Skeletal muscle tissue (tissue), 3 donors: ENCODE measurements at regions not wholly inside any gene's neighbourhood (a gene's known extent, or its start where the extent isn't known, plus 50 kb on each side); places are given as distances from the start of the nearest gene placed in this dataset.

Experiments used
- H3K27ac ChIP-seq: one replicate; pipeline ENCODE4 v1.7.0; 2013; ENCODE audit warnings: mild to moderate bottlenecking, low read depth, low read length, inconsistent platforms
- H3K27me3 ChIP-seq, 3 donors: one replicate each; pipeline ENCODE4 v1.7.0; 2013; ENCODE audit warnings: low read length in 3 of 3; ENCODE audit not compliant: control insufficient read depth in 3 of 3, insufficient read depth in 3 of 3
- H3K36me3 ChIP-seq, 3 donors: one replicate each; pipeline ENCODE4 v1.7.0; 2013; ENCODE audit warnings: low read length in 3 of 3; ENCODE audit not compliant: control insufficient read depth in 3 of 3, insufficient read depth in 3 of 3
- H3K4me1 ChIP-seq, 3 donors: one replicate each; pipeline ENCODE4 v1.7.0; 2013; ENCODE audit warnings: low read length in 3 of 3, mild to moderate bottlenecking in 3 of 3; ENCODE audit not compliant: control insufficient read depth in 3 of 3, insufficient read depth in 3 of 3
- H3K4me3 ChIP-seq, 3 donors: one replicate each; pipeline ENCODE4 v1.7.0; 2013; ENCODE audit warnings: low read length in 3 of 3
- H3K9ac ChIP-seq, 3 donors: one replicate each; pipeline ENCODE4 v1.7.0; 2013; ENCODE audit warnings: low read length in 3 of 3, mild to moderate bottlenecking in 3 of 3, moderate library complexity in 2 of 3, low read depth in 1 of 3
- H3K9me3 ChIP-seq, 3 donors: one replicate each; pipeline ENCODE4 v1.7.0; 2013; ENCODE audit warnings: low read length in 3 of 3; ENCODE audit not compliant: control insufficient read depth in 3 of 3
- donor health status: Osteomylitis.

GRCh38 chr3:127038466-127038865 lies 55.6 kb downstream of the PLXNA1 start:
- H3K9me3 ChIP-seq = no peaks in the 10 kb centered on the region
- H3K27me3 ChIP-seq = no peaks in the 10 kb centered on the region
- H3K4me1 ChIP-seq = peaks cover 0 to 2% (median 0%) of the 10 kb centered on the region in 3 donors
- H3K27ac ChIP-seq = no peak overlapping the region
- H3K9ac ChIP-seq = no peak overlapping the region
- H3K4me3 ChIP-seq = no peak overlapping the region
- H3K36me3 ChIP-seq = peaks cover 1 to 7% (median 4%) of the 10 kb centered on the region in 3 donors

GRCh38 chr3:127038923-127039581 lies 56.1 kb downstream of the PLXNA1 start:
- peaks cover 0 to 3% (median 0%) of the 10 kb centered on the region in 3 donors for H3K4me1 ChIP-seq
- peaks cover 0 to 2% (median under 1%) of the 10 kb centered on the region in 3 donors for H3K36me3 ChIP-seq
- no peak overlapping the region for H3K27ac ChIP-seq
- H3K27me3 ChIP-seq = no peaks in the 10 kb centered on the region
- H3K9me3 ChIP-seq = no peaks in the 10 kb centered on the region
- no peak overlapping the region for H3K4me3 ChIP-seq
- no peak overlapping the region for H3K9ac ChIP-seq

- Histone ChIP-seq H3K9me3 (no peaks in the 10 kb centered on the region), H3K4me1 (peaks cover 0 to 3% (median 0%) of the 10 kb centered on the region in 3 donors), H3K27ac (no peak overlapping the region), H3K9ac (no peak overlapping the region), H3K4me3 (no peak overlapping the region), H3K27me3 (no peaks in the 10 kb centered on the region), H3K36me3 (no peaks in the 10 kb centered on the region)
These were observed 56.8 kb downstream of the PLXNA1 start for GRCh38 chr3:127039719-127040118.

- Histone ChIP-seq H3K27ac (no peak overlapping the region), H3K9ac (no peak overlapping the region), H3K9me3 (no peaks in the 10 kb centered on the region), H3K27me3 (no peaks in the 10 kb centered on the region), H3K4me1 (peaks cover 0 to 3% (median 0%) of the 10 kb centered on the region in 3 donors), H3K4me3 (no peak overlapping the region), H3K36me3 (no peaks in the 10 kb centered on the region)
These were observed 57.3 kb downstream of the PLXNA1 start for GRCh38 chr3:127040216-127040615.

GRCh38 chr3:127041264-127041820 lies 58.4 kb downstream of the PLXNA1 start:
- peaks cover 0 to 4% (median 3%) of the 10 kb centered on the region in 3 donors for H3K4me1 ChIP-seq
- H3K9ac ChIP-seq = no peak overlapping the region

GRCh38 chr3:127041933-127042332 lies 59.0 kb downstream of the PLXNA1 start:
- Histone ChIP-seq H3K27ac (no peak overlapping the region), H3K9me3 (no peaks in the 10 kb centered on the region), H3K4me1 (peaks cover 0 to 4% (median 3%) of the 10 kb centered on the region in 3 donors), H3K27me3 (no peaks in the 10 kb centered on the region), H3K36me3 (no peaks in the 10 kb centered on the region), H3K4me3 (no peak overlapping the region), H3K9ac (no peak overlapping the region)

More at GRCh38 chr3:127041264-127041820, 58.4 kb downstream of the PLXNA1 start:
- Histone ChIP-seq H3K27ac (no peak overlapping the region), H3K9me3 (no peaks in the 10 kb centered on the region), H3K4me3 (no peak overlapping the region), H3K36me3 (no peaks in the 10 kb centered on the region), H3K27me3 (no peaks in the 10 kb centered on the region)

- Histone ChIP-seq H3K27ac (no peak overlapping the region), H3K4me1 (peaks cover 0 to 4% (median 3%) of the 10 kb centered on the region in 3 donors), H3K9ac (no peak overlapping the region), H3K27me3 (no peaks in the 10 kb centered on the region), H3K36me3 (no peaks in the 10 kb centered on the region), H3K4me3 (no peak overlapping the region), H3K9me3 (no peaks in the 10 kb centered on the region)
These were observed 59.7 kb downstream of the PLXNA1 start for GRCh38 chr3:127042634-127043033.

GRCh38 chr3:127043041-127043641 lies 60.2 kb downstream of the PLXNA1 start:
- Histone ChIP-seq H3K36me3 (no peaks in the 10 kb centered on the region), H3K9ac (no peak overlapping the region), H3K4me1 (peaks cover 0 to 4% (median 3%) of the 10 kb centered on the region in 3 donors), H3K9me3 (no peaks in the 10 kb centered on the region), H3K4me3 (no peak overlapping the region), H3K27ac (no peak overlapping the region), H3K27me3 (no peaks in the 10 kb centered on the region)

GRCh38 chr3:127043731-127044510 lies 61.0 kb downstream of the PLXNA1 start:
- H3K4me1 ChIP-seq = peaks cover 0 to 4% (median 3%) of the 10 kb centered on the region in 3 donors
- no peaks in the 10 kb centered on the region for H3K9me3 ChIP-seq
- H3K36me3 ChIP-seq = no peaks in the 10 kb centered on the region
- no peak overlapping the region for H3K4me3 ChIP-seq
- no peak overlapping the region for H3K27ac ChIP-seq
- H3K27me3 ChIP-seq = no peaks in the 10 kb centered on the region
- no peak overlapping the region for H3K9ac ChIP-seq
